Choroid plexus epithelial cell (primary cell): ENCODE measurements at regions not wholly inside any gene's neighbourhood (a gene's known extent, or its start where the extent isn't known, plus 50 kb on each side); places are given as distances from the start of the nearest gene placed in this dataset.

ENCODE experiments used
- DNase-seq: peaks from one replicate; pipeline ENCODE4 v3.0.0-alpha.2; 2010; ENCODE audit warnings: low read depth
- H3K4me3 ChIP-seq: 2 replicates; pipeline ENCODE4 v1.5.1; 2011; ENCODE audit warnings: low read depth, mild to moderate bottlenecking, control low read depth, low read length, moderate library complexity
- CTCF ChIP-seq: conservative IDR thresholded peaks from 2 replicates; pipeline ENCODE4 v1.5.1; 2011; ENCODE audit warnings: low read depth, mild to moderate bottlenecking, control low read depth, inconsistent platforms, low read length, moderate library complexity

- no peak for DNase-seq
- no peak overlapping the region for H3K4me3 ChIP-seq
- TF ChIP-seq CTCF = no peak
Observed at GRCh38 chr2:171247741-171248662, 87.3 kb upstream of the TLK1 start.

- no peak overlapping the region for H3K4me3 ChIP-seq
- peak; percentile 21 for TF ChIP-seq CTCF
- peak; percentile 61 for DNase-seq
Observed at GRCh38 chr2:171244970-171245782, 84.5 kb upstream of the TLK1 start.

GRCh38 chr2:171244466-171244969 is 83.8 kb upstream of the TLK1 start:
- DNase-seq = peak; percentile 79
- no peak for TF ChIP-seq CTCF
- no peak overlapping the region for H3K4me3 ChIP-seq

GRCh38 chr2:171241771-171242170 is 81.1 kb upstream of the TLK1 start:
- no peak overlapping the region for H3K4me3 ChIP-seq
- DNase-seq = no peak
- TF ChIP-seq CTCF = no peak

- TF ChIP-seq CTCF = no peak
- no peak overlapping the region for H3K4me3 ChIP-seq
- DNase-seq = no peak
Observed at GRCh38 chr2:171238946-171239345, 78.3 kb upstream of the TLK1 start.

GRCh38 chr2:171237751-171238505 is 77.2 kb upstream of the TLK1 start:
- DNase-seq = no peak
- no peak for TF ChIP-seq CTCF

More at GRCh38 chr2:171237751-171238505, 77.2 kb upstream of the TLK1 start:
- no peak overlapping the region for H3K4me3 ChIP-seq
